B cell (primary cell): ENCODE measurements at regions not wholly inside any gene's neighbourhood (a gene's known extent, or its start where the extent isn't known, plus 50 kb on each side); places are given as distances from the start of the nearest gene placed in this dataset.

Experiments
- EZH2 ChIP-seq: IDR thresholded peaks from 2 replicates; pipeline ENCODE4 v1.6.1; 2012; ENCODE audit warnings: borderline replicate concordance, low read depth, mild to moderate bottlenecking, moderate library complexity, low read length; ENCODE audit not compliant: insufficient read depth, poor library complexity, severe bottlenecking
- TF ChIP-seq, protein P1 (sequence below): fragments of 200-600 bp; IDR thresholded peaks from one replicate; pipeline ENCODE4 v1.8.0; 2022; ENCODE audit warnings: antibody characterized with exemption, mild to moderate bottlenecking

DNA sequence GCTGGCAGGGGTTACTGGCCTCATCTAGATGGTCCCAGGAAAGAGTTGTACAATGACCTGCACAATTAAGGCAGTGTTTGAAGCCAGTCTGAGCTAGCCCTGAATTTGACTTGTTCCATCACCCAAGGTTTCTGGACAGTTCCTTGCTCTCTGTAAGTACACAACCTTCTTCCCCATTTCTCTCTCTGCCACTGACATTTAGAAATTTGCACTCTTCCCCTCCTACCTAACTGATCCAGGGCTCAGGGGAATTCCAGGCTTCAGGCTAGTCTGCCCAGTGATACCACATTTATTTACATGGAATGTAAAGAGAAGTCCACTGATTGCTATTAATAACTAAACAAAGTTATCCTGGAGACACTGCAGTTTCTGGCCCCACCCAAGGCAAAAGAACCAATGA, 139.0 kb upstream of the GPR26 start:
- TF ChIP-seq, protein P1, sequence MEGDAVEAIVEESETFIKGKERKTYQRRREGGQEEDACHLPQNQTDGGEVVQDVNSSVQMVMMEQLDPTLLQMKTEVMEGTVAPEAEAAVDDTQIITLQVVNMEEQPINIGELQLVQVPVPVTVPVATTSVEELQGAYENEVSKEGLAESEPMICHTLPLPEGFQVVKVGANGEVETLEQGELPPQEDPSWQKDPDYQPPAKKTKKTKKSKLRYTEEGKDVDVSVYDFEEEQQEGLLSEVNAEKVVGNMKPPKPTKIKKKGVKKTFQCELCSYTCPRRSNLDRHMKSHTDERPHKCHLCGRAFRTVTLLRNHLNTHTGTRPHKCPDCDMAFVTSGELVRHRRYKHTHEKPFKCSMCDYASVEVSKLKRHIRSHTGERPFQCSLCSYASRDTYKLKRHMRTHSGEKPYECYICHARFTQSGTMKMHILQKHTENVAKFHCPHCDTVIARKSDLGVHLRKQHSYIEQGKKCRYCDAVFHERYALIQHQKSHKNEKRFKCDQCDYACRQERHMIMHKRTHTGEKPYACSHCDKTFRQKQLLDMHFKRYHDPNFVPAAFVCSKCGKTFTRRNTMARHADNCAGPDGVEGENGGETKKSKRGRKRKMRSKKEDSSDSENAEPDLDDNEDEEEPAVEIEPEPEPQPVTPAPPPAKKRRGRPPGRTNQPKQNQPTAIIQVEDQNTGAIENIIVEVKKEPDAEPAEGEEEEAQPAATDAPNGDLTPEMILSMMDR = no peak
- no peak for TF ChIP-seq EZH2
